HEK293 (cell line): ENCODE measurements at regions not wholly inside any gene's neighbourhood (a gene's known extent, or its start where the extent isn't known, plus 50 kb on each side); places are given as distances from the start of the nearest gene placed in this dataset.
"Not testable (repeated sequence)": the region's sequence is repeated elsewhere in the genome, so short reads cannot be mapped to it uniquely, and the experiment has no call there.

Source experiments
- CTCF ChIP-seq: fragments of 450-650 bp; formaldehyde crosslinking; IDR thresholded peaks from 2 replicates; pipeline ENCODE4 v1.5.1; 2016; ENCODE audit warnings: missing biosample characterization, missing genetic modification characterization
- EGR2 ChIP-seq: fragments of 450-650 bp; formaldehyde crosslinking; IDR thresholded peaks from 2 replicates; pipeline ENCODE4 v1.5.1; 2016; ENCODE audit warnings: low read depth, missing biosample characterization, missing genetic modification characterization
- MZF1 ChIP-seq: fragments of 450-650 bp; formaldehyde crosslinking; IDR thresholded peaks from 2 replicates; pipeline ENCODE4 v1.5.1; 2017; ENCODE audit warnings: missing biosample characterization, missing genetic modification characterization, borderline replicate concordance
- REST ChIP-seq: fragments of 450-650 bp; formaldehyde crosslinking; IDR thresholded peaks from 2 replicates; pipeline ENCODE4 v1.5.1; 2016; ENCODE audit warnings: missing biosample characterization, missing genetic modification characterization
- TCF7L2 ChIP-seq: IDR thresholded peaks from 2 replicates; pipeline ENCODE4 v1.6.1; 2011; ENCODE audit warnings: low read depth, mild to moderate bottlenecking, inconsistent platforms, low read length, moderate library complexity, borderline replicate concordance
- ZBTB26 ChIP-seq: fragments of 450-650 bp; formaldehyde crosslinking; optimal IDR thresholded peaks from 2 replicates; pipeline ENCODE3; 2016; ENCODE audit warnings: missing biosample characterization, mild to moderate bottlenecking, missing genetic modification characterization
- ZNF121 ChIP-seq: fragments of 450-650 bp; formaldehyde crosslinking; IDR thresholded peaks from 2 replicates; pipeline ENCODE4 v1.5.1; 2016; ENCODE audit warnings: missing biosample characterization, missing genetic modification characterization
- ZNF146 ChIP-seq: fragments of 450-650 bp; formaldehyde crosslinking; IDR thresholded peaks from 2 replicates; pipeline ENCODE4 v1.5.1; 2016; ENCODE audit warnings: missing biosample characterization, missing genetic modification characterization
- ZNF169 ChIP-seq: fragments of 450-650 bp; formaldehyde crosslinking; IDR thresholded peaks from 2 replicates; pipeline ENCODE4 v1.5.1; 2016; ENCODE audit warnings: missing biosample characterization, missing genetic modification characterization
- ZNF280D ChIP-seq: fragments of 450-650 bp; formaldehyde crosslinking; IDR thresholded peaks from 2 replicates; pipeline ENCODE4 v1.5.1; 2016; ENCODE audit warnings: missing biosample characterization, missing genetic modification characterization
- ZNF302 ChIP-seq: fragments of 450-650 bp; formaldehyde crosslinking; IDR thresholded peaks from 2 replicates; pipeline ENCODE4 v1.5.1; 2016; ENCODE audit warnings: missing biosample characterization, missing genetic modification characterization, low read depth
- ZNF341 ChIP-seq: fragments of 450-650 bp; formaldehyde crosslinking; IDR thresholded peaks from 2 replicates; pipeline ENCODE4; 2016; ENCODE audit warnings: low read depth, missing biosample characterization, missing genetic modification characterization
- ZNF521 ChIP-seq: fragments of 450-650 bp; formaldehyde crosslinking; IDR thresholded peaks from 2 replicates; pipeline ENCODE4 v1.5.1; 2017; ENCODE audit warnings: missing biosample characterization, mild to moderate bottlenecking, missing genetic modification characterization

GRCh38 chr6:61087986-61088385 lies 1198.0 kb downstream of the KHDRBS2 start:
- not testable (repeated sequence) for TF ChIP-seq ZNF341; CTCF; TCF7L2; ZBTB26; ZNF169; ZNF280D (tag by site-specific recombination); MZF1; REST (tag by site-specific recombination); EGR2 (tag by site-specific recombination); ZNF146 (tag by site-specific recombination); ZNF521; ZNF121 (tag by site-specific recombination); ZNF302 (tag by site-specific recombination)
